HG02943 (cell line): ENCODE measurements at regions not wholly inside any gene's neighbourhood (a gene's known extent, or its start where the extent isn't known, plus 50 kb on each side); places are given as distances from the start of the nearest gene placed in this dataset.
"Not testable (repeated sequence)": the region's sequence is repeated elsewhere in the genome, so short reads cannot be mapped to it uniquely, and the experiment has no call there.

Experiments
- ATAC-seq: cut with Tn5 transposase; IDR thresholded peaks from one replicate; pipeline ENCODE4 v1.9.1; 2021; ENCODE audit warnings: mild to moderate bottlenecking, low read depth, moderate library complexity; ENCODE audit not compliant: unreplicated experiment

DNA sequence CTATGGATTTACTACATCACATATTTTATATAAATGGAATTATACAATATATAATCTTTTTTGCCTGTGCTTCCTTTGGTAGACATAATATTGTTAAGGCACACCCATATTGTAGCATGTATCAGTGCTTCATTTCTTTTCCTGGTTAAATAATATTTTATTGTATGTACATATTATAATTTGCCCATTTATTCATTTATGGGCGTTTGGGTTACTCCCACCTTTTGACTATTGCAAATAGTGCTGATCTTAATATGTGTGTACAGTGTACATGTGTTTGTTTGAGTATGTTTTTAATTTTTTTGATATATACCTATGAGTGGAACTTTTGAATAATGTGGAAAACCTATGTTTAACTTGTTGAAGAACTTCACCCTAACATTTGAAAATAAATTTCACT is 804.2 kb downstream of the DHX35 start:
- ATAC-seq, result no peak

DNA sequence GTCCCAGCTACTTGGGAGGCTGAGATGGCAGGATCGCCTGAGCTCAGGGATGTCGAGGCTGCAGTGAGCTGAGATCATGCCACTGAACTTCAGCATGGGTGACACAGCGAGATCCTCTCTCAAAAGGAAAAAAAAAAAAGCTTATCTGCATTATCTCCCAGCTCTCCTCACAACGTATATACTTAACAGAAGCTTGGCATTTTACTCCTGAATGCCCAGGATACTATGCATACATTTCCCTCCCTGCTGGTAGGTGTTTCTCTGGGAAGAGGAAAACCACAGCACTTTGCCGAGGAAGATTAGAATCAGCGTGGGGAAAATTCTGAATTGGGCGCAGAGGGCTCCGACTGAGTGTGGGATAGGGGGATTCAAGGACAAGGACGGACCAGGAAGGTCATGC is 800.6 kb downstream of the DHX35 start:
- ATAC-seq, result no peak

DNA sequence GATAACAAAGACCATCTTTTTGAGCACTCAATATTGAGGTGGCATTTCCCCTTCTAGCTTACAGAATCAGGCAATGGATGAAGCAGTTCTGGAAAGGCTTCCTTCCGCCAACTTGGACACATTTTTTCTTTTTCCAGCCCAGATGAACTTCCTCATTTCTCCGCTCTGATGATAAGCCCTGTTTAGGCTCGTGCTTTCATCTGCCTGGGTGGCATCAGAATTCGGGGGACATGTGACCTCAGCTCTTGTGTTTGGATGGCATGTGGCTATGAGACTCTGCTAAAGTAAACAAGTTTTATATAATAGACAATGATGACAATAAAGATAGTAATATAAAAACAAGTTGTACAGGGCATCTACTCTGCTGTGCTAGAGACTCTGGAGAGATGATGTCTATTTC is 796.7 kb downstream of the DHX35 start:
- ATAC-seq, result no peak

DNA sequence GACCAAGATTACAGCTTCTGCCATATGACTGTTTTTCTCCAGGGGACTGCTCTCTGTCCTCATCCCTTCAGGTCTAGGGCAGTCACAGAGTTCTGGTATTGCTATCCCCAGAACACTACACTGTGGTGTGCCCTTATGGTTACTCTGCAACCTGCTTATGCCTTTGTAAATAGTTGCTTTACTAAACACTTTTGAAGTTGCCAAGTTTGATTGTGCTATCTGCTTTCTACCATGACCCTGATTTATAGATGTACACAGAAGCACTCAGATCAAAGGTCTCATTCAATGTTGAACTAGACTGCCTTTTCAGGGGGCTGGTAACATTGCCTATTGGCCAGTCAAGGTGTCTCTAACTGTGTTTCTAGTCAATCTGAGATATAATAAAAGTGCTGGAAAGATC is 794.7 kb downstream of the DHX35 start:
- ATAC-seq, result no peak

DNA sequence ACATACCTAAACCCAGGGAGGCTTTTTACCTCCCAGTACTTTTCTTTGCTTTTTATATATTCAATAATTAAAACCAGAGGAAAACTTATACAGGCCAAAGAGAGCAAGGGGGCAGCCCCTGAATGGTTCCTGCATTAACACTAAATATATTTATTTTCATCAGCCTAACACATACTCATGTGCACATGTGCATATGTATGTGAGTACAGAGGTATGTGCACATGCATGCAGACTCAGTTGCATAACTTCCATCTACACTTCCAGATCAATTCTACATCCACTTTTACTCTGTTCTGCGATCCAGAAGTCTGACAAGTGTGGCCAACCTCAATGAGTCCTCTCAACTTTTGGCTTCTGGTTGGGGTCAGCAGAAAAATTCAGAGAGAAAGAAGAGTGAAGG is 794.2 kb downstream of the DHX35 start:
- no peak for ATAC-seq

DNA sequence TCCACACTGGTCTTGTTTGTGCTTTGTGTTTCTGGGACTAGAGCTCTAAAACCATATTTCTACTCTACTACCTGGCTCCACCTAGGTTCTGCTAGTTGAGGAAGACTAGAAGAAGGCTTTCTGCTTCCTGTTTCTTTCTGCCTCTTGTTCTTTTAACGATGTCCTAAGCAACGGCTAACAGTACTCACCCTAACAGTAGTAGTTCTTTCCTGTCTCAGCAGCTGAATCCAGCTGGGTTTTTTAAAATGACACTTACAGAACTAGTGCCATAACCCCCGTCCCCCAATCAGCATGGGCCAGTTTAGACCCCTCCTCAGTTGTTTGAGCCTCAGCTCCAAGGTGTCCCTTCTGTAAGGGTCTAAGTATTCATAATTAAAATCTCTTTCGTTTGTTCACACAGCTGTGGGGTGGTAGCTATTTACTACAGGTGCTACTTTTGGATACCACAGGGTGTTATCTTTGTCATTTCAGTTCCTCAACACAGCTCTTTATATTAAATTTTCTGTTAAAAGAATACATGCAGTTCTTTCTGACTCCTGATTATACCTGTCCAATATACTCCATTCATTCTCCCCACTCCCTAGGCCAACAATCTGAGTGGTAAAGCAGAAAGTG is 790.2 kb downstream of the DHX35 start:
- no peak for ATAC-seq

DNA sequence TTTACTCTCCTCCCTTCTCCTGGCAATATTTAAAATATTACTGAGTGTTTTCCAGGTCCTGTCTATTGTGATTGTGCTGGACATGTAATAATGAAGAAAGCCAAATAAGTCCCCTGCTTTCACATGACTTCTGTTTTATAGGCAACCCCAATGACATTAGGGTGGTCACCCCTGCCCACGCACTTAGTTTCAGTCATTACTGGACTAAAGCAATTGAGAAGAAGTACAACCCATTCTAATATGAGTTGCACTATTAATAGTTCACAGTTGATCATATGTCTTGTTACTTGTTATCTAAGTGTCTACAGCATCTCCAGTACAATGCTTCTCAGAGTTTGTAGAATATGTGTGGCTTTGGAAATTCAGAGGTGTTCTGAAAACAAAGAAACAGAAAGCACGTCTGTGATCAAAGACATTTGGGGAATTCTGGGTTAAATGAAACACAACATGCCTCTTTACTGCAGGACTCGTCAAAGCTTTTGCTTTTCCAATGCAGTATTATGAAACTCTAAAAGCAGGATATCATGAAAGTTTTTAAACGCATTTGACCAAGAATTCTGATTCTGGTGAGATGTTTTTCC is 789.5 kb downstream of the DHX35 start:
- no peak for ATAC-seq

DNA sequence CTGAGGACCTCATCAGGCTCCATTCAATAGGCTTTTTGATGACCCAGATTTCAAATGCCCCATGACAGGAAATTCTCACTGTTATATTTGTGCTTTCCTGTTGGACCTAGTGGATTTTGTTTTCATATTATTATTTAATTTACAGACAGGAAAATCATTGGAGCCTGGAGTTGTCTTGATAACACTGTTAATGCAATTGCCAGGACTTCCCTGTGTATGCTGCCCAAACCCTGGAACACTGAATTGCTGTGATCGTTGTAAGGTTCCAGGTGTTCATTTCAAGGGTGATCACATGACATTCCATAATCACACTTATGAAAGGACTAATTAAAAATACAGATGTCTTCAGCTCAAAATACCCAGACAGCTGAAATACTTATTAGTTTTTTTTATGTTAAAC is 783.2 kb downstream of the DHX35 start:
- no peak for ATAC-seq

DNA sequence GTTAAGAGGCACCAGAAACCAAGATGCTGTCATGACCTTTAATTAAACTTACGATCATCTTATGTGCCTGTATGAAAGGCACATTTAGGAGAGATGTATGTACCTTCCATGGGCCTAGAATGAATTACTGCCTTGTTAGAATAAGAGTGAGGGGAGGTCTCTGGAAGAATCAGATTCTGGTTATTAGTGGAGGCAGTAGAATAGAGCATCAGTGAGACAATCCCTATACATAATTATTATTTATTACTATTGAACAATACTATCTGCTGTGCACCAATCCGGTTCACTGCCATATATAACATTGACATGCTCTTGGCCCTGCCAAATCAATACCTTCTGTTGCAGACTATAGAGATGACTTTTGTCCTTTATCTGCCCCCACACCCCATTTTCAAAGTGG is 776.5 kb downstream of the DHX35 start:
- ATAC-seq, result no peak

DNA sequence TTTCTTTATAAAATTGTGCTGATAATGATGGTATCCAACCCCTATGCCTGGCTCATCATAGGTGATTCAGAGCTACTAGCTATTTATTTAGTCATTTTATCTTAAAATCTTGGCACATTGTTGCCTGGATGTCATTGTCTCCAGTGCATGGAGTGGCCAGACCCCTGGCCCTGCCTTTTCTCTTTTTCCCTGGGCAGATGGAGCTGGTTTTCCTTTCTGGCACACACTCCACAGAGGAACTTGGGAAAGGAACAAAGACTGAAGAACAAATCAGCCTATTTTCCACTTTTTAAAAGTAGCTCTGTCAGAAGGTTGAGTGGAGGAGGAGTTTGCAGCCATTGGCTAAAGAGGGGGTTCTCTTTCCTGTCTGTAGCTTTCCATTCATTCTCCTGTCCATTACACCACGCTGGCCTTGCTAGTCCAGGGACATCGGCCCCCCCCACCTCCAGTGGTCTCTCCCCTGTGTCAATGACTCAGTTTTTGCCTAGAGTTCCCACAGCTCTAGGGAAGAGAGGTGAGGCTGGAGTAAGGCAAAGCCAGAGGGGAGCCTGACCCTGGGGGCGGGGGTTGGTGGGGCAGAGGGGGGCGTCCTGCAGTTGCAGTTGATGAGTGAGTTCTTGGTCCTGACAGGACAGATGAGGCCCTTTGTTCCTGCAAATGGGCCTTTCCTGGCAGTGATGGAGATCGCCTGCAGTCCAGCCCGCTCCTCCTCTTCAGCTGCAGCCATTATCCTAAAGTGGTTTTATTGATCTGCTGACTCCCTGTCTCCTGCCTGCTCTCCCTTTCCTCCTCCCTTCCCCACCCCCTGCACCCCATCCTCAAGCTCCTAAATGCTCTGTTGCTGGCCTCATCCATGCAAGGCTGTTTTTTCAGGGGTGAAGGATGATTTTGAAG is 774.5 kb downstream of the DHX35 start:
- no peak for ATAC-seq

DNA sequence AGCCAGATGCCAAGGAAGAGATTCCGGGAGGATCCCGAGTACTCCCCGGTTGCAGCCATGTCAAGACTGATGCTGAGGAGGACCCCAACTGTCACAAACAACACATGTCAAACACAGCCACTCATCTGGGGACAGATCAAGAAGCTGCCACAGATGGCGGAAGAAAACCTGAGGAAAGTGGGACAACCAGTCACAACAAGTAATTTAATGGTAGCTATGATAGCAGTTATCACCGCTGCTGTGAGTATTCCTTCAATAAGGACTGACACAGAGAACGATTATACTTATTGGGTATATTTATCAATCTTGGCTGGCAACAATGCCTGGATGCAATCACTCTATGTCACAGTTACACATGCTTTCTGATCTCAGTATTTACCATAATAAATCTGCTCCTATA is 763.4 kb downstream of the DHX35 start:
- not testable (repeated sequence) for ATAC-seq

DNA sequence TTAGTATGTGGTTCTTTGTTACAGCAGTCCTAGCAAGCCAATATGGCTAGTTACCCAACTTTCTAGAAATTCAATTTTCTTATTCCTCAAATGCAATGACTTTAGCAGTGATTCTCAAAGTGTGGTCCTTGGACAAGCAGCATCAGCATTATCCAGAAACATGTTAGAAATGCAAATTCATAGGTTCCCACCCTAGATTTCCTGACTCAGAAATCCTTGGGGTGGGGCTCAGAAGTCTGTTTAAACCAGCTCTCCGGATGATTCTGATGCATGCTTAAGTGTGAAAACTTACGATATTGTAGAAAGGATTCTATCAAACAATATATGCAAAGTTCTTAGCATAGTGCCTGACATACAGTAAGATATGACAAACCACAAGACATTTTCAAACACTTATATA is 757.1 kb downstream of the DHX35 start:
- no peak for ATAC-seq

DNA sequence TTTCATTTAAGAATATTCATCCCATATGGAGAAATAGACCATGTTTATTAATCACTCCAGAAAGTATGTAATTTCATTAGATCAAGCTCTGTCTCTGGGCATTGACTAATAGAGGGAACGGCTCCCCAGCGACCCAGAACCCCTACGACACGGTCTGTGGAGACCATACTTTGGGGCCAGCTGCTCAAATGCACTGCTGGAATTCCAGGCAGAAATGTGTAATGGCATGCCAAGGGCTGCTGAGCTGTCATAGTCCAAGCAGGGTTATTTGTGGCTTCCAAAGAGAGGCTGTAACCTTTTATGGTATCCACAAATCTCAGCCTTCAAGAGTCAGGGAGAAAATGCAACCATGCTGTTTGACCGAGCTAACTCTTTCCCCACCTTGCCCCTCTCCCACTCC is 755.8 kb downstream of the DHX35 start:
- ATAC-seq, result no peak

DNA sequence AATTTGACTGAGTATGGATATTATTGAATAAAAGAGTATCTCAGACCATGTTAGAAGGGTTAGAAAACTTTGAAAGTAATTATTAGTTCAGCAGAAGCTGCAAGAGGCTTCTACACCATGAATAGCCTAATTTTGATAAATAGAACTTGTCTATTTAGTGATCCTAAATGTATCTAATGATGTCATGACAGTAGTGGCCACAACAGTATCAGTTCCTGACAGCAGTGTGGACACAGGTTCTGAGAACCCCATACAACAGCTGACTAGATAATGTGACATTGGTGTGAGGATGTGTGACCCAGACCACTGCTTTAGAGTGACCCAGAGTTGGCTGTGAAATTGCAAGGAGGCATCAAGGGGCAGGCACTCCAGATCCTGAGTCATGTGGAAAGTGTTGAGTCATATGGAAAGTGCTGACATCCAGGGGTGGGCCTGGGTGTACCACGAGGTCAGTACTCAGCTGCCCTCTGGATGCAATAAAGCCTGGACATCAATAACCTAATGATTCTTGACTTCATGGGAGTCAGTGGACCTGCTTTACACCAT is 754.7 kb downstream of the DHX35 start:
- no peak for ATAC-seq

DNA sequence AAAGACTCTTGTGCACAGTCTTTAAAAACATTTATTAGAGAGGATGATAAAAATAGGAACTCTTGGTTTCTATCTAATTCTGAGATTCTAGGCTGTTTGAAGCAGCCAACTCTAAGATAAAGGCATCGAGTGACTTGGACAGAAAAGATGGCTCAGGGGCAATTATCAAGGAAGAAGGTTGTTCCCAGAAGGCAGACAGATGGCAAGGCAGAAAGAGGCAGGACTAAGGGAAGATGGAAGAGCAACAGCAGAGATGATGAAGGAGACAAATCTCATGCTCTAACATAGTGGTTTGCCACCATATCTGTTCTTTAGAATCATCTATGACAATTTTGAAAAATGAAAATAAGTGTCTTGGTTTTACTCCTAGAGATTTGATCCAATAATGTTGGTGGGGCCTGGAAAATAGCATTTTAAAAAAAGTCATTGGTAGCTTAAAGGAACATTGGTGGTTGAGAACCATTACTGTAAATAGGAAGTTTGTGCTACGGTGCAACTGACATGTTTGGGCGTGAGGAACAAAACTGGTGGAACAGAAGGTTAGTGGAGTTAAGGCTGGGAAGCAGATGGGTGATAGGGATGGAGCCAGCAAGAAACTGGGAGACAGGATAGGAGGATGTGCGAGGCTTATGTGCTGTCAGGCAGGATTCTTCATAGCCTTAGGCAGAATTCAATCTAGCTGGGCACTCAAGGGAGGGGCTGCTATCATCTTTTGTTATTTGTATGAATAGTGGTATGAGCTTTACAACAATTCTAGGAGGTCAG is 751.1 kb downstream of the DHX35 start:
- no peak for ATAC-seq

DNA sequence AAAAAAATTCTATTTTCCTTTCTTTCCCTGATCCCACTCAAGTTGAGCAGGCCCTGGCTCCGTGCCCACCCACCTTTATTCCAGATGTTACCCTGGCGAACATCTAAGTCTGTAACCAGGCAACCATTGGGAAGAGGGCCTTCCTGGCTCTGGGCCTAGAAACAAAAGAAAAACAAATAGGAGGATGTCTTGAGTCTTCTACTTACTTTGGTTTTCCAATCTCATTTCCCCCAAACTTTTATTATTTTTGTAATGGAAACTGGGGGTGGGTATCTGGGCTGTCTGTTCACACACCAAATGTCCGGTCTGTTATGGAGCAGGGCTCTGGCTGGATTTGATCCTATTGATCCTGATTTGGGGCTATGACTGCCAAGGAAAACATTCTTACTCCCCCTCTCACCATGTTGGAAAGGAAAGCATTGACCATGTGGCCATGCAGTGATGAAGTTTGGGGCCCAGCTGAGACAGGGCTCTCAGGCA is 744.1 kb downstream of the DHX35 start:
- ATAC-seq, result no peak

DNA sequence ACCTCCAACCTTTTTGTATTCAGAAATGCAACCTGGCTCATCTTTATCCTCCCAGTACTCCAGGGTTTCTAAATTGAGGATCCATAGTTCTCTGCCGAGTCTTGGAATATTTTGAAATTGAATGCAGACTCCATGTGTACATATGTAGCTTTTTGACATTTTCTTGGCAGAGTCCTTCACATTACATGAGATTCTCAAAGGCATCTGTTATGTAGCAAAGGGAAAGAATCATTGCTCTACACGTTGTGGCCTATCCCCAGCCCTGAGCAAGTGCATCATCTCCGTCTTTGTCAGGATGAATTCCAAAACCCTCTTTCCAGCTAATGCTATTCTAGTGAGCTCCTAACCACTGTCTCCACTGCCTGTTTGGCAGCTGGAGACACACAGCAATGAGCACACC is 742.9 kb downstream of the DHX35 start:
- ATAC-seq, result no peak

DNA sequence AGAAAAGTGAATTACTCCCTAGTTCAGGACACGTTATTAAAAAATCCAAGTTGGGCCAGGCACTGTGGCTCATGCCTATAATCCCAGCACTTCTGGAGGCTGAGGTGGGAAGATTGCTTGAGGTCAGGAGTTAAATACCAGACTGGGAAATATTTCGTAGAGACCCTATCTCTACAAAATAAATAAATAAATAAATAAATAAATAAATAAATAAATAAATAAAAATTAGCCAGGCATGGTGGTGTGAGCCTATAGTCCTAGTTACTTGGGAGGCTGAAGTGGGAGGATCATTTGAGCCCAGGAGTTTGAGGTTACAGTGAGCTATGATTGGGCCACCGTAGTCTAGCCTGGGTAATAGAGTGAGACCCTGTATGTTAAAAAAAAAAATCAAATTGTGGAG is 741.2 kb downstream of the DHX35 start:
- not testable (repeated sequence) for ATAC-seq

DNA sequence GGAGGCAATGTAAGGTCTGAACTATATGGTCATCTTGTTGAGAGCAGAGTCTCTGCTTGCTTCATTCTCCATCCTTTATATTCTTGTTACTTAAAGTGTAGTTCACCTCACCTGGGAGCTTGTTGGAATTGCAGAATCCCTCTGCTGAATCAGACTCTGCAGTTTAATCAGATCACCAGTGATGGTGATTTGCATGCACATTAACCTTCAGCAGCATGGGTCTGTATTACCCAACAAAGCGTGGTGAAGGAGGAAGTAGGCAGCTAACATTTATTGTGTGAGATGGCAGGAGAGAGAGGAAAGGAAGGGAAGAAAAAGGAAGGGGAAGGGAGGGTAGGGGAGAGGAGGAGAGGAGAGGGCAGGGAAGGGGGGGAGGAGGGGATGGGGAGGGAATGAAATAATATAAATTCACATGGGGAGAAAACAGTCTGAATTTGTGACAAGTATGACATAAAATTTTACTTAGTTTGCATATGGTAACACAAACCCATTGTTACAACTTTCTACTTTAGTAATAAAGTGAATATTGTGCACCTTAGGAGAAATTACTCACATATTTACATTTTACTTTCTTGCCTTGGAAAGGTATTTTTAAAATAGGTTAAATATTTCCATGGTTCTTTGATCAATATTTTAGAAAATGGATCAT is 740.7 kb downstream of the DHX35 start:
- ATAC-seq, result no peak

DNA sequence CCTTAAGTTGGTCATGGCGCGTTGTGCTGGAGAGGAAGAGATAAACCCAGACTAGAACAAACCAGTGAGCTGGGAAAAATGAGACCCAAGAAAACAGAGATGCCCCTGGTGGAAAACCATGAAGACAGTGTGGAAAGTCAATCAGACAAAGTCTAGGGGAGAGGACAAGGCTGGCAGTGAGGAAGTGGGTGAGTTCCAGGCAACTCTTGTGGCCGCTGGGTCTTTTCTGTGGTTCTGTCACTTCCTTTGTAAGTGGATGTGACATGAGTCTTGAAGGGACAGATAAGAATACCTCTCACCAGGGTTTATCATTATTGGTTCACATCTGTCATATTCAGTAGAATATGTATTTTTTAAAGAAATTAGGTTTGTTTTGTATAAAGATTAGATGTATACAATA is 738.4 kb downstream of the DHX35 start:
- no peak for ATAC-seq
